HG02885 (cell line): ENCODE measurements at regions not wholly inside any gene's neighbourhood (a gene's known extent, or its start where the extent isn't known, plus 50 kb on each side); places are given as distances from the start of the nearest gene placed in this dataset.

Experiments
- ATAC-seq: cut with Tn5 transposase; IDR thresholded peaks from one replicate; pipeline ENCODE4 v1.9.1; 2021; ENCODE audit warnings: mild to moderate bottlenecking; ENCODE audit not compliant: unreplicated experiment, poor library complexity

GRCh38 chr2:181290182-181290581 is 167.0 kb upstream of the ITGA4 start:
- ATAC-seq, result no peak

GRCh38 chr2:181294979-181295378 is 162.2 kb upstream of the ITGA4 start:
- no peak for ATAC-seq

DNA sequence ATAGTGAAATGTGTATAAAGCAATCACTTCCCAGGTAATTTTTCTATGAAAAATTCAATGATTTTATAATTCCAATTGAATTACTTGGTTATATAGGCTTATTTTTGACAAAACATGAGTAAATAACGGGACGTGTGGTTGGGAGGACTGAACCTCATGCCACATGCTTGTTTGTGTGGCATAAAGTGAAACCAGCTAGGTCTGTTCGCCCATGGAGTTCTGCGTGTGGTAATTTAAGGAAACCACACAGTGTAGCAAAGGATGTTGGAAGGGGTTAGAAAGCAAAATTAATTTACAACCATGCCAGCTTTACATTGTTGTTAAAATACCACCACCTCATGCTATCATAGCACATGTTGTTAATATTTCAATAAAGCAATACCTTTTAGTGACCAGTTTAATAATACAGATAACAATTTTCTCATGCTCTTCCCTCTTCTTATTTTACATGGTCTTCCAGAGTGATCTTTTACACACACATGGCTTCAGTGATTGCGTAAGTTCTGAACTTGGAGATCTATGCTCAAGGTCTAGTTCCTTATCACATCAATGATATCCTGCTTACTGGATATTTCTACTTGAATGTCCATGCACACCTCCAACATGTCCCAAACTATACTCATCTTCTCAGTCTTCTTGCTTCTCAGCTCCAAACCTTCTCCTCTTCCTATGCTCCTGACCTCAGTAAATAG is 156.4 kb upstream of the ITGA4 start:
- no peak for ATAC-seq

DNA sequence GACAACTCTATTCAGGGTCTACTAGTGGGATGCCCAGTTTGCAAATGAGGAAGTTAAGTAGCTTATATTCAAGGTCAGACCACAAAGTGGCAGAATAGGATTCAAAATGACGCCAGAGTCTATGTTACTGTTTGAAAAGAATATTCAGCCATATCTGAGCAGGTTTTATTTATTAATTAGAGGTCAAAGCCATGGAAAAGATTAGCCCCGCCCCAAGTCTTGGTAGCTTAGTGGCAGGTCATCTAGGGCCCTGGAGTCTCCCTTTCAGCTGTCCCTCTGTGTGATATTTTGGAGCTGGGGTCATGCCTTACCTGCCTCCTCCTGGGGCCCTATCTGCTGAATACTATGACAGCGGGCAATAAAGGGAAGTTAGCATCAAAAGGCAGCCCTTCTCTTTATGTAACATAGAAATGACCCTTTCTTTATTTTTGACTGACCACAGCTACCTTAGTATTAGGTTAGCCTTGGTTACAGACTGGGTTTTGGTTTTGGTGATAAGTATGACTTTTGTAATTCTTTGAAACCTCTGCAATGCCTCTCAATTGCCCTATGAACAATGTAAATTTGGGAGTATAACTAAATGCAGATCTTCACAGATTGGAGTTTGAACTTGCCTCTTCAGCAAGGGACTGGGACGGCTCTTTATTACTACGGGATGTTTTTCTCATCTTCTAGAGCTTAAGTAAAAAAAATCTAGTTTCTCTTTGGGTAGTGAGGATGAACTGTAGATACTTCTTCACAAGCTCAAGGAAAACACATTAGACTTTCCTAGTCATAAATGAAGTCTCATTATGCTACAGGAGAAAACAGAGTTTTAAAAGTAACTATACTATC is 153.0 kb upstream of the ITGA4 start:
- ATAC-seq, result peak; percentile 33

DNA sequence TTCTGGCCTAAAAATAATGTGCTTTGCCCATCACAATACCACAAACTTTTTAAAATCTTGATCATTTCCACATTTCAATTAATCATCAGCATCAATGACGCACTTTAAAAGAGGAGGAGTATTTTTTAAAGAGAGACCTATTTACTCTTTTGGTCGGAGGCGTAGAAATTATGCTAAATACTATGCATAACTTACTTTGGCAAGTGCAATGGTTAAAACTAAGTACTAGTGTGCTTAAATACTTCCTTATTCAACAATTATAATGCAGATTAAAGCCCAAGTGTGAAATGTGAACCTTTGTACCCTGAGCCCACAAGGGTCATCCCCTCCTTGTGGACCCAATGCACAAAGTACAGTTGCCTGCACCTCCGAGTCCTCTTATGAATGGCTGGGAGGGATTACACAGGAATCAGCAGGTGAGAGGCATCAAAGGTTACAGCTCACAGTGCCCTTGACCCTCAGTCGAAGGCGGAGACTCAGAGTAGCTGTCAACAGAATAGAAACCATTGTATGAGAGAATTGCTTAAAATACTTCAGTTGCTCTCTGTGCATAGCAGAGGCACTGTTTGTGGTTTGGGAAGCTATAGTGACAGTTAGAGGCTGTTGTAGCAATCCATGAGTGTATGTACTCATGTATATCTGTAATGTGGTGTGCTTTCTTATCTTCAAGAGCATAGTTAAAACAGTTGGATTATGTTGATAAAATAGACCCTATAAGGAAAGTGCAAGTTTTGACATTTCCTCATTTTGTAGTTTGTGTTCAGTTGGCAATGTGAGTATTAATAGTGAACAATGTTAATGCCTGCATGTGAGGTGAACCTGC is 151.7 kb upstream of the ITGA4 start:
- peak; percentile 90 for ATAC-seq

DNA sequence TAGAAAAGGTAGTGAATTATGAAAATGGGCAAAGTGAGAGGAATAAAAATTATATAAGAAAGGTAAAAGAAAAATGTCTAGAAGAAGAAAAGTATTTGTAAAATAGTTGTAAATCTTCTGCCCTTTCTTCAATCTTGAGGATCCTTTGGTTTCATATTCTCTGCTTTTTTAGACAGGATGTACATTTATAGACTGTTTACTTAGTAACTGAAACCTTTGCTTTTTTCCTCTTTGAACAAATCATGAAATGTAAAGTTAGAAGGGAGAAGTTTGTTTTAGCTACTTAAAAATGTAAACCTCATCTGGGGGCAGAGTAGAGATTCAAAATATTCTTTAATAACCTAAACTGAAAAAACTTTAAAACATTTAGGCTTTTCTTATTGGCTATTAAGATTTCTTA is 150.4 kb upstream of the ITGA4 start:
- peak; percentile 21 for ATAC-seq

- ATAC-seq, result no peak
Measured at GRCh38 chr2:181307203-181307991, 149.8 kb upstream of the ITGA4 start.

GRCh38 chr2:181308766-181309515 is 148.2 kb upstream of the ITGA4 start:
- ATAC-seq, result no peak

GRCh38 chr2:181309586-181309985 is 147.6 kb upstream of the ITGA4 start:
- ATAC-seq, result no peak

- ATAC-seq, result no peak
Measured at GRCh38 chr2:181310967-181311366, 146.2 kb upstream of the ITGA4 start.

DNA sequence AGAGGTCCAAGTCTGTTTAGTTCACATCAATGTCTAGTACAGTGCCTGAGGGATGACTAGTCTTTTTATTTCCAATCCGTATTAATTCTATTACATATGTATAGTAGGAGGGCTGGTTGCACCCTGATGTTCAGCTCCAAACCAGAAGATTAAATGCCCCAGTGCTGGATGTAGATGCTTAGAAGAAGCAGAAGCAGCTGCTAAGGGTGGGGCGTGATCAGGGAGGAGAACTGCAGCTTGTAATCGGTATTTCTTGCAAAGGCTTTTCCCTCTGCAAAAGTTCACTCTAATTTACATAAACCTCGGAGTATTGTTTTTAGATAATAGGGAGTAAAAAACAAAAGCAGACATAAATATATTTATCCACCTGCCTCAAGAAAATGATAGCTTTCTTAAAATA is 145.3 kb upstream of the ITGA4 start:
- peak; percentile 26 for ATAC-seq

GRCh38 chr2:181312515-181312927 is 144.7 kb upstream of the ITGA4 start:
- peak; percentile 83 for ATAC-seq

DNA sequence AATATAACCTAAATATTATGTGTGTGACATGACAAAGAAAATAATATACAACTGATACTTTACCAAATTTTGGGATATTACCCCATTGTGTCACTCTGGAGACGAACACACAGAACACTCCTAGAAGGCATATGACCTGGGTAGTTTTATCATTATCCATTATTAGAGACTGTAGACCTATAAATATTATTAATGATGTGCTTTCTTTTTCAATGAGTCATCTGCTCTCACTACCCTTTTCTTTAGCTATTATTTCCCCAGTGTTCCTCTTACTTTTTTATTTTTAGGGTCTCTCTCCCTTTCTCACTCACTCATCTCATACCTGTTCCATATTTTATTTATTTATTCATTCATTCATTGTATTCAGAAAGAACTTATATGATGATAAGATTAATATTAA is 143.3 kb upstream of the ITGA4 start:
- ATAC-seq, result no peak

DNA sequence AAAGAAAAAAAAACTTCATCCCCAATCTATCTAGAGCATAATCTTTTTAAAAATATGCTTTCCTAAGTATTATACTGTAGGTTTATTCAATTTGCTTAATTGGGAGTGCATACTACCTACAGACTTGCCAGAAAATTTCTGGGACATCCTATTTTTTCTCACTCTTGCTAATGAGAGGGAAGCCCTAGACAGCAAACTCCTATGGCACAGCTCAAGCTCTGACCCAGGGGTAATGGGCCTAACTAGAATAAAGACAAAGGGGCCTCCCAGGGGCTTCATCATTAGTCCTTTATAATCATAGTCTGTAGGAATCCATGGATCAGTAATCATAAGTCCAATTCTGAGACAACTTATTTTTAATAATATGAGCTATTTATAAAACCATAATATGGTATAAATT is 142.6 kb upstream of the ITGA4 start:
- ATAC-seq, result no peak

GRCh38 chr2:181317511-181317910 is 139.7 kb upstream of the ITGA4 start:
- no peak for ATAC-seq

- no peak for ATAC-seq
Measured at GRCh38 chr2:181318504-181319280, 138.5 kb upstream of the ITGA4 start.

GRCh38 chr2:181319286-181319685 is 137.9 kb upstream of the ITGA4 start:
- ATAC-seq, result no peak

DNA sequence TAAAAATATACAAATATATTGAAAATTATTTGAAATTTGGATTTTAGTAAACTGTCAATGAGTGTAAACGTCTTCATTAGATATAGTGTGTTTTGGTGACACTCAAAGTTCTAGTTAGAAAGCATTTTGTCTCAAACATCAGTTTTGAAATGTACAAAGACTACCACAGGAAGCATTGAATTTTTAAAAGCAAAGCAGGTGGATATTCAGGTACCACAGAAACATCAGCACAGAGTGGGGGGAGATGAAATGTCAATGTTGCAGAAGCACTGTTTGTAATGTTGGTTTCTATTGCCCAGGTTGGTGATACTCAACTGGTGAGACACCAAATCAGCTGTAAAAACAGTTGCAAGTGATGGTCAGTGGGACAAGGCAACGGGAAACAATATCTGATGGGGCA is 136.5 kb upstream of the ITGA4 start:
- no peak for ATAC-seq

DNA sequence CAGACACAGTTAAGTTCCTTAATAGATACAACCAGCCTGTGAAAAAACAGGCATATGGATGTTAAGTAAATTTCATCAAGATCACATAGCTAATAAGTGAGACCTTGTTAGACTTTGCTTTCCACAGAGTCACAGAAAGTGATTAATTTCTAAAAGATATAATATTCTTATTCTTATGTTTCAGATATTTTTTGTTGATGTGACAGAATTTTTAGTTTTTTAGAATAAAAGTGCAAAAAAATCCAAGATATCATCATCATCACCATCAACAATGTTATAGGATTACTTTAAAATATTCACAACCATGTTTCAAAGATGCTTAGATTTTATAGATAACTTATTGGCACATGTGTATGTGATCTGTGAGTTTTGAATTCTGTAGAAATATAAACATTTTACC is 132.3 kb upstream of the ITGA4 start:
- no peak for ATAC-seq
